ENCODE measurements at regions not wholly inside any gene's neighbourhood (a gene's known extent, or its start where the extent isn't known, plus 50 kb on each side); places are given as distances from the start of the nearest gene placed in this dataset.
"Not testable (repeated sequence)": the region's sequence is repeated elsewhere in the genome, so short reads cannot be mapped to it uniquely, and the experiment has no call there.

DNA sequence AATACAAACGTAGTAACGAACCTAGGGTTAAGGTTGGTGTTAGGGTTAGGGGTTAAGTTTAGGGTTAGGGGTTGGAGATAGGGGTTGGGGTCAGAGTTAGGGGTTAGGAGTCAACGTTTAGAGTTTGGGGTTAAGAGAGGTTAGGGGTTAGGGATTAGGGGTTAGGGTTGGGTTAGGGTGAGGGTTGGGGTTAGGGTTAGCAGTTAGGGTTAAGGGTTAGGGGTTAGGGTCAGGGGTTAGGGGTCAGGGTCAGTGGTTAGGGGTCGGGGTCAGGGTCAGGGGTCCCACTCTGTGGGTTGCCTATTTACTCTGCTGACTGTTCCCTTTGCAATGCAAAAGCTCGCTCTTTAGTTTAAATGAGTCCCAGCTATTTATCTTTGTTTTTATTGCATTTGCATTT lies 275.5 kb downstream of the CCDC74A start:
- not testable (repeated sequence) for DNase-seq (ENCODE audit: extremely low read depth in 1 of 11, low read depth in 9 of 11, low spot score in 4 of 11)

DNA sequence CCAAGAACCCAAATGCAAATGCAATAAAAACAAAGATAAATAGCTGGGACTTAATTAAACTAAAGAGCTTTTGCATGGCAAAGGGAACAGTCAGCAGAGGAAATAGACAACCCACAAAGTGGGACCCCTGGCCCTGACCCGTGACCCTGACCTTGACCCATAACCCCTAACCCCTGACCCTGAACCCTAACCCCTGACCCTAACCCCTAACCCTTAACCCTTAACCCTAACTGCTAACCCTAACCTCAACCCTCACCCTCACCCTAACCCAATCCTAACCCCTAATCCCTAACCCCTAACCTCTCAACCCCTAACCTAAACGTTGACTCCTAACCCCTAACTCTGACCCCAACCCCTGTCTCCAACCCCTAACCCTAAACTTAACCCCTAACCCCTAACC lies 284.9 kb downstream of the CCDC74A start:
- not testable (repeated sequence) for DNase-seq (ENCODE audit: extremely low read depth in 1 of 11, low read depth in 9 of 11, low spot score in 4 of 11)

GRCh38 chr2:131813378-131813777 lies 285.7 kb downstream of the CCDC74A start:
- not testable (repeated sequence) for DNase-seq (ENCODE audit: extremely low read depth in 1 of 11, low read depth in 9 of 11, low spot score in 4 of 11)

DNA sequence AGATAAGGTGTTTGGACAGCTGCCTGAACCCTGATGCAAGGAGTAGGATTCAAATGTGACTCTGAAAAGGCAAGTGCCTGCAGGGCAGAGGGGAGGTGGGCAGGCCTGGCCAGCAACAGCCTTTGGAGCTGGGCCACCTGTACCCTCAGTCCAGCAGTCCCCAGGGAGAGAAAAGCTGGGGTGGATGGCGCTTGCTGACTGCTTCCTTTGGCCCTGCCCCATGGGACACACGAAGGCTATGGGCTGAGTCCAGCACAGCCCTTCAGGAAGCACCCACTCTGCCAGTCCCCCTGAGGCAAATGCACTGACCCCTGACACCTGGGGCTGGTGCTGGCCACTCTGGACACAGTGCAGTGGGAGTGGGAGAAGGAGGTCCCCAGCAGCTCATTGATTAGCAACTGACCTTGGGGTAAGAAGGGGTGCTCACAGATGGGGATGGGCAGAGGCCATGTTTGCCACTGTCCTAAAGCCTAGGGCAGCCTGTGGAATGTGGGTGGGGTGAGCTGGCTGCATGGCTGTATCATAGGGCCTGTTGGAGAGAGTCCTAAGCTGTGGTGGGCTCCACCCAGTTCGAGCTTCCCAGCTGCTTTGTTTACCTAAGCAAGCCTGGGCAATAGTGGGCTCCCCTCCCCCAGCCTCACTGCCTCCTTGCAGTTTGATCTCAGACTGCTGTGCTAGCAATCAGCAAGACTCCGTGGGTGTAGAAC lies 290.7 kb downstream of the CCDC74A start:
- not testable (repeated sequence) for DNase-seq (ENCODE audit: extremely low read depth in 1 of 11, low read depth in 9 of 11, low spot score in 4 of 11)

GRCh38 chr2:131822237-131822721 lies 294.6 kb downstream of the CCDC74A start:
- not testable (repeated sequence) for DNase-seq (ENCODE audit: extremely low read depth in 1 of 11, low read depth in 9 of 11, low spot score in 4 of 11)

DNA sequence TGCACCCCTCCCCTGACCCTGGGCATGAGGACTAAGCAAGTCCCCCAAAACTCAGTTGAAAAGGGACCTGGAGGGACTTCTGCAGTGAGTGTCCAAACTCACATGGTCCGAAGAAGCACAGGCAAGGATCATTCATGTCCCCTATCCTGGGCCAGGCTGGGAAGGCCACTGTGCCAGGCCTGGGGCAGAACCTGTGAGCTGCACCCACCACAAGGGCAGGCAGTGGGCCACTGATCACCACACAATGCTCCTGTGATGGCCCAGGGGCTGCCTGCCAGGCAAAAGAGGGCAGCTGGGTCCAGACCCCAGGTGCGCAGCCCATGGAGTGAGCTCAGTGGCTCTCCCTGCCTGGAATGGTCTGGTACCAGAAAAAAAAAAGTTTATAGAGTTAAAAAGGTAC lies 295.4 kb downstream of the CCDC74A start:
- DNase-seq (ENCODE audit: extremely low read depth in 1 of 11, low read depth in 9 of 11, low spot score in 4 of 11): not testable (repeated sequence)

- DNase-seq (ENCODE audit: extremely low read depth in 1 of 11, low read depth in 9 of 11, low spot score in 4 of 11): not testable (repeated sequence)
These were observed 297.3 kb downstream of the CCDC74A start for GRCh38 chr2:131824986-131825385.

GRCh38 chr2:131827481-131828163 lies 299.9 kb downstream of the CCDC74A start:
- DNase-seq (ENCODE audit: extremely low read depth in 1 of 11, low read depth in 9 of 11, low spot score in 4 of 11): no peak

- no peak for DNase-seq (ENCODE audit: extremely low read depth in 1 of 11, low read depth in 9 of 11, low spot score in 4 of 11)
These were observed 300.5 kb downstream of the CCDC74A start for GRCh38 chr2:131828164-131828561.

- DNase-seq (ENCODE audit: extremely low read depth in 1 of 11, low read depth in 9 of 11, low spot score in 4 of 11): not testable (repeated sequence)
These were observed 301.2 kb downstream of the CCDC74A start for GRCh38 chr2:131828633-131829455.

- not testable (repeated sequence) for DNase-seq (ENCODE audit: extremely low read depth in 1 of 11, low read depth in 9 of 11, low spot score in 4 of 11)
These were observed 302.0 kb downstream of the CCDC74A start for GRCh38 chr2:131829456-131830241.

DNA sequence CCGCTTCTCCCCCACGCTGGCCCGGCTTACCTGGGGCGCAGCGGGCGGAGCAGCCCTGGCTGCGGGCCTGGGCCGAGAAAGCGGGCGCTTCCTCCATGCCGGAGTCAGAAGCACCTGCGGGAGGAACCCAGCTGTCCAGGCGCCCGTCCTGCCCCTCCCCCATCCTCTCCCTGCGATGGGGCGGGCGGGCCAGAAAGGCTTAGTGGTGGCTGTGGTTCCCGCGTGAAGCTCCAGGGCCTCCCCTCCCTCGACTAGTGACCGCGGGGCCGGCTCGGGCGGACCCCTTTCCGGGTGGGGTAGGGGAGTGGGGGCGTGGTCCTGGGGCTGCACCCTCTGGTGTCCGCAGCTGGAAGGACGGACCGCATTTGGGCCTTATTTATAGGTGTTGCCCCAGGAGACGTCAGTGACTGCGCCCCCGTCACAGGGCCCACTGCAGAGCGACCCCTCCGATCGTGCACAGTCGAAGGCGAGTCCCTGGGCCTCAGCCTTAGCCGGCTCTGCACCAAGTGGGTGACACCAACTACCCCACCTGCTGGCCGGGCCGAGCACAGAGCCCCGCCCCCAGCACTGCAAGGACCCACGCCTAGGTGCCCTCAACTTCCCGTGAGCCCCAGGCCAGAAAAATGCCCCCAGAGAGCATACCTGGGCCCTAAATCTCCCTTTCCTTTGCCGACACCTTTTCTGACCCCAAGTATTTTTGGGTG lies 302.7 kb downstream of the CCDC74A start:
- DNase-seq (ENCODE audit: extremely low read depth in 1 of 11, low read depth in 9 of 11, low spot score in 4 of 11): not testable (repeated sequence)

DNA sequence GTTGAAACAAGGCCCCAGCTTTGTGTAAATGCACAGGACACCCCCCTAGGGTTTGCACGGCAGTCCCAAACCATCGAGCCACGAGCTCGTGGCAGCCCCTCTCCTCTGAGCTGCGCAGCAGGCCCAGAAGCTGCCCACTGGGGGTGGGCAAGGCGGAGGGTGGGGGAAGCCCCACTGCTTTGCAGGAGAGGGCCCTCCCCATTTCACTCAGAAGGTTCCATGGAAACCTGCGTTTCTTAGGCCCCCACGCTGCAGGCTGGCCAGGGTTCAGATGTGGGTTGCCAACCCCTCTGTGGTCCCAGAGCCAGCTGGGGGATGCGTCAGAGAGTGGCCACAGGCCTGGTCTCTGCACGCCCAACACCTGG lies 303.2 kb downstream of the CCDC74A start:
- not testable (repeated sequence) for DNase-seq (ENCODE audit: extremely low read depth in 1 of 11, low read depth in 9 of 11, low spot score in 4 of 11)

DNA sequence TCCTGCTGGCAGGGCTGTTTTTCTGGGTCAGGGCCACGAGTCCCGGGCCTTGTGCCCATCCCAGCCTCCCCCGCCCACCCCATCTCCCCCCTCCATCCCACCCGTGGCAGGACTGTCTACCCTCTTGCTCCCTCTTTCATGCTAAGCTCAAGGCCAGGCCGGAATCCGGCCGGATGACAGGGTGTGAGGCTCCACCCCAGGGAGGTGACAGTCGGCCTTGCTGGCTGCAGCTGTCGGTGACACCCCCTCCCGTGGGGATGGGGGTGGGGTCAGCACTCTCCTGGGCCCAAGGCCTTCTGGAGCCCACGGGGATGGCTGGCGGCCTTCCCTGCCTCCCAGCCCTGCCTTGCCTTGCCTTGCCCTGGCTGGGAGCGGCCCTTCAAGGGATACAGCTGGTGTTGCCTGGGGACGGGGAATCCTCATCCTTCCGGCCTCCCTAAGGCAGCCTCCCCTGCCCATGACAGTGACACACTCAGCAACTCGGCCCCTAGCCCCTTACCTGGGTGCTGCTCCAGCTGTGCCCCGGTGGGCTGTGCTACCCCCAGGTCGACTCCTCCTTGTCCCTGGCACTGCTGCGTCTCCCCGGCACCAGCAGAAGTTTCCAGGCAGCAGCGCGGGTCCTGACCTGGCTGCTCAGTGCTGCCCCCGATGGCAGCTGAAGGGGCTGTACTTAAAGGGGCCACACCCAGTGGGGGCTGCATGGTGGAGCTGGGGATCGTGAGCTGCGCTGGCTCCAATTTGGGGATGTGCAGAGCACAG lies 303.9 kb downstream of the CCDC74A start:
- not testable (repeated sequence) for DNase-seq (ENCODE audit: extremely low read depth in 1 of 11, low read depth in 9 of 11, low spot score in 4 of 11)

GRCh38 chr2:131832209-131832780 lies 304.6 kb downstream of the CCDC74A start:
- DNase-seq (ENCODE audit: extremely low read depth in 1 of 11, low read depth in 9 of 11, low spot score in 4 of 11): not testable (repeated sequence)

DNA sequence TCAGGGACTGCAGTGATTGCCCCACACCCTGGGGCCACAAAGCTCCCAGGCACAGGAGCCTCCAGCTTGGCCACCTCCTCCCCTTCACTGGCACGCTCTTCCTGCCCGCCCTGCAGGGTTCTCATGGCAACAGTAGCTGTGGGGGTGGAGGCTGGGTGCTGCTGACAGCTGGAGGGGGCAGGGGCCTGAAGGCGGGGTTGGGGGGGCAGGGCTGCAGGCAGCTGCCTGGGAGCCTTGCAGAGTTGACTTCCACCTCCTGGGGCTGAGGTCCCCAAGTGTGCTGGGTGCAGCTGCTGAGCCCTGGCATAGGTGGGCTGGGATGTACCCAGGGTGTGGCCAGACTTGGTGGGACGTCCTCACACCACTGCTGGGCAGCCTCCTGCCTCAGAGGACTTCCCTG lies 305.2 kb downstream of the CCDC74A start:
- DNase-seq (ENCODE audit: extremely low read depth in 1 of 11, low read depth in 9 of 11, low spot score in 4 of 11): not testable (repeated sequence)

All from renal cortex interstitium (tissue), 11 donors.